Nephron progenitor cell (in vitro differentiated cells): ENCODE measurements at regions not wholly inside any gene's neighbourhood (a gene's known extent, or its start where the extent isn't known, plus 50 kb on each side); places are given as distances from the start of the nearest gene placed in this dataset.

Source experiments
- DNase-seq: peaks from one replicate; pipeline ENCODE4 v3.0.0; 2021
- H3K27ac Mint-ChIP-seq: 2 replicates; pipeline ENCODE4 v1.8.0; 2021; ENCODE audit warnings: mild to moderate bottlenecking, moderate library complexity, mixed read lengths
- H3K27me3 Mint-ChIP-seq: 2 replicates; pipeline ENCODE4 v1.8.0; 2021; ENCODE audit warnings: mild to moderate bottlenecking, low read depth, mixed read lengths; ENCODE audit not compliant: poor library complexity
- H3K36me3 Mint-ChIP-seq: 2 replicates; pipeline ENCODE4 v1.8.0; 2021; ENCODE audit warnings: low read depth, mixed read lengths
- H3K4me1 Mint-ChIP-seq: 2 replicates; pipeline ENCODE4 v1.8.0; 2021; ENCODE audit warnings: mixed read lengths
- H3K4me3 Mint-ChIP-seq: 2 replicates; pipeline ENCODE4 v1.8.0; 2021; ENCODE audit warnings: mild to moderate bottlenecking, moderate library complexity, mixed read lengths
- H3K9me3 Mint-ChIP-seq: 2 replicates; pipeline ENCODE4 v1.8.0; 2021; ENCODE audit warnings: mild to moderate bottlenecking, moderate library complexity, mixed read lengths
- TF ChIP-seq, protein P1 (sequence below): fragments of 200-600 bp; sonication (generic); IDR thresholded peaks from 2 replicates; pipeline ENCODE4 v1.5.0; 2021; ENCODE audit warnings: antibody characterized with exemption

DNA sequence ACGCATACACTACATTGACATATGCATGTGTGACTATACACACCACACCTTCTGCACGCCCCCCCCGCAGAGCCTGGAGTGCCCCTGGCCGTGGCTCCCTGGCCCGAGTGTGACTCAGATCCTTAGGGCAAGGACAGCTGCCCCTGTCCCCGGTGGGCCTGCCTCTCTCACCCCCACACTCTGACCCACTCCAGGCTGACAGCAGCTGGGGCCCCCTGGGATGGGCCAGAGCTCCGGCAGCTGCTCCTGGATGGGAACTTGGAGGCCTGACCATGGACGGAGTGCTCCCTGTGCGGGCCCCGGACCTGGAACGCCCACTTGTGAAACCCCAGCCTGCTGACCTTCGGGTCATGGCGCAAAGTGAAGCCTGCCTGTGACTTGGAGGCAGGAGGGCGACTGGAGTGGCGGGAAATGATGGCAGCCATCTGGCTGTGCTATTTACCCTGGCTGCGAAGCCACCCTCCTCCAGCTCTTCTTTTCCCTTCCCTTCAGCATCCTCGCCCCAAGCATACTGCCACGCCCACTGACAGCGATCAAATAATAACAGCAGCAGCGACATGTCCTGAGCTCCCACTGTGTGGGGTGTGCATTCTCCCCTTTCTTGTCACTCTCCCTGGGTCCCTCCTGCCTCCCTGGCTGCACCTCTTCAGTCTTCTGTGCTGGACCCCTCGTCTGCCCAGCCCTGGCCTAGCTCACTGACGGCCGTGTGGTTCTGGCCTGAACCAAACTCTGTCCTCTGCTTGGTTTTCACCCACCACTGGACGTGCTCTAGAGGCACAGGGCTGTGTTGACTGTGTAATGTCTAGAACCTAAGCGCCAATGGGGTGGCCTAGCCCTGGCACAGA is 90.7 kb upstream of the MEF2A start:
- no peak for DNase-seq
- Mint-ChIP-seq H3K9me3 (no peaks in the 10 kb centered on the region), H3K4me3 (no peak overlapping the region), H3K4me1 (peaks cover 34% of the 10 kb centered on the region), H3K27me3 (peaks cover 3% of the 10 kb centered on the region), H3K36me3 (no peaks in the 10 kb centered on the region), H3K27ac (peak overlapping the region; percentile 64)
- TF ChIP-seq, protein P1, sequence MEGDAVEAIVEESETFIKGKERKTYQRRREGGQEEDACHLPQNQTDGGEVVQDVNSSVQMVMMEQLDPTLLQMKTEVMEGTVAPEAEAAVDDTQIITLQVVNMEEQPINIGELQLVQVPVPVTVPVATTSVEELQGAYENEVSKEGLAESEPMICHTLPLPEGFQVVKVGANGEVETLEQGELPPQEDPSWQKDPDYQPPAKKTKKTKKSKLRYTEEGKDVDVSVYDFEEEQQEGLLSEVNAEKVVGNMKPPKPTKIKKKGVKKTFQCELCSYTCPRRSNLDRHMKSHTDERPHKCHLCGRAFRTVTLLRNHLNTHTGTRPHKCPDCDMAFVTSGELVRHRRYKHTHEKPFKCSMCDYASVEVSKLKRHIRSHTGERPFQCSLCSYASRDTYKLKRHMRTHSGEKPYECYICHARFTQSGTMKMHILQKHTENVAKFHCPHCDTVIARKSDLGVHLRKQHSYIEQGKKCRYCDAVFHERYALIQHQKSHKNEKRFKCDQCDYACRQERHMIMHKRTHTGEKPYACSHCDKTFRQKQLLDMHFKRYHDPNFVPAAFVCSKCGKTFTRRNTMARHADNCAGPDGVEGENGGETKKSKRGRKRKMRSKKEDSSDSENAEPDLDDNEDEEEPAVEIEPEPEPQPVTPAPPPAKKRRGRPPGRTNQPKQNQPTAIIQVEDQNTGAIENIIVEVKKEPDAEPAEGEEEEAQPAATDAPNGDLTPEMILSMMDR: no peak

DNA sequence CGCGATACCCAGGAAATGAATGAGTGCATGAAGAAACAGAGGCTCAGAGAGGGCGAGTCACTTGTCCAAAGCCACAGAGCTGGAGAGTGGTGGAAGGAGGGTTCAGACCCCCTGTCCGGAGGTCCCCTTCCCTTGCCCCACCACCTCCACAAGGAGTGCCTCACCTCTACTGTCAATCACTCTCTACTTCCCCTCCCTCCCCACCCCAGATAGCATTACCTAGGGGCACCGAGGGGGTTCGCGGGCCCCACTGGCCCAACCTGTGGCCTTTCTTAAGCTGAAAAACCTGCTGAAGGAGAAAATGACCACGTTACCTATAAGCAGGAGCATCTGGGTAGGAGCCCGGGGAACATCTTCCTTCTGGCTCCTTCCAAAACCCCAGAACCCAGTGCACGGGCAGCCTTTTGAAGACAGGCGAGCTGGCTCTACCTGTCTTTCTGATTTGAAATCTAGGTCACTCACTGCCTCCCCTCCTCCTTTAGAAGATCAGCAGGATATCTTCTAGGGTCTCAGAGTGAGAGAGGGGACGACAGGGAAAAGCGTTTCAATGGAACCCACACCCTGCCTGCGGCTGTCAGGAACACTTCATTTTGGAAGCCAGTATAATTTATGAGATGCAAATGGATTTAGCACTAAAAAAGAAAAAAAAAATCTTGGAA is 89.9 kb upstream of the MEF2A start:
- Mint-ChIP-seq H3K4me1 (peaks cover 34% of the 10 kb centered on the region), H3K9me3 (no peaks in the 10 kb centered on the region), H3K27ac (no peak overlapping the region), H3K4me3 (no peak overlapping the region), H3K27me3 (peaks cover 3% of the 10 kb centered on the region), H3K36me3 (no peaks in the 10 kb centered on the region)
- DNase-seq: no peak
- TF ChIP-seq, protein P1: no peak

DNA sequence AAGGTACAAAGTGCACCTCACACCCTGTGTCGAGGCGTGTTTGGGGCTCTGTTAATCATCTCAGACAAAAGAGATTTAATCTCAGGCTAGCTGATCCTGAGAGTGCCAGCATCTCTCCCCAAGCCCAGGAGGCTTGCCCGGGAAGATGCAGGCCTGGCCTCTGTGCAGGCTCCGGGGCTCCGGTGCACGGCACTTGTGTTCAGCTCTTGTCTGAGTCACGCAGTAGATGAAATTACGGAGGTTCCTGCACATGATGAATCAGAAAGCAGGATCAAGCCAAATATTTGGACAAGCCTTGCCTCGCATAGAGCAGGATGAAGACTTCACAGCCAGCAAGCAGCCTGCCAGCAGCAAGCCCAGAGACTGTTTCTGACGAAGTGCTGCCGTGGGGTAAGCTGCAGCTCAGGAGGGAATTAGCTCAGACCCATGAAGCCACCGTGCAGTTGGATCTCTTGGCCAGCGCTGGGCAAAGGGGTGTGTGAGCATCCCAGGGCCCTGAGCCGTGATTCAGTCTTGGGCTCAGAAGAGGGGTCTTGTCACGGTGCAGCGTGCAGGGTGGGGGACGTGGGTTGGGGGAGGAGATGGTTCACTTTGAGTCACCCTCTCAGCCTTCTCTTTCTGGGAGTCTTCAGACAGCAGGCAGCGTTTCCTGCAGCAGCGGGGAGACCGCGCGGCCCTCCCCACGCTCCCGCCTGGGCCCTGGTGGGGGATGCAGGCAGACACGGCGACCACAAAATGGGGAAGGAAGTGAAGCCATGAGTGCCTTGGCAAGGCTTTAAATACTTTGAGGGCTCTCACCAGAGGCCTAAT is 89.2 kb upstream of the MEF2A start:
- DNase-seq: no peak
- Mint-ChIP-seq H3K36me3 (no peaks in the 10 kb centered on the region), H3K4me3 (no peak overlapping the region), H3K27me3 (peaks cover 3% of the 10 kb centered on the region), H3K27ac (no peak overlapping the region), H3K9me3 (no peaks in the 10 kb centered on the region), H3K4me1 (peaks cover 34% of the 10 kb centered on the region)
- TF ChIP-seq, protein P1: no peak

DNA sequence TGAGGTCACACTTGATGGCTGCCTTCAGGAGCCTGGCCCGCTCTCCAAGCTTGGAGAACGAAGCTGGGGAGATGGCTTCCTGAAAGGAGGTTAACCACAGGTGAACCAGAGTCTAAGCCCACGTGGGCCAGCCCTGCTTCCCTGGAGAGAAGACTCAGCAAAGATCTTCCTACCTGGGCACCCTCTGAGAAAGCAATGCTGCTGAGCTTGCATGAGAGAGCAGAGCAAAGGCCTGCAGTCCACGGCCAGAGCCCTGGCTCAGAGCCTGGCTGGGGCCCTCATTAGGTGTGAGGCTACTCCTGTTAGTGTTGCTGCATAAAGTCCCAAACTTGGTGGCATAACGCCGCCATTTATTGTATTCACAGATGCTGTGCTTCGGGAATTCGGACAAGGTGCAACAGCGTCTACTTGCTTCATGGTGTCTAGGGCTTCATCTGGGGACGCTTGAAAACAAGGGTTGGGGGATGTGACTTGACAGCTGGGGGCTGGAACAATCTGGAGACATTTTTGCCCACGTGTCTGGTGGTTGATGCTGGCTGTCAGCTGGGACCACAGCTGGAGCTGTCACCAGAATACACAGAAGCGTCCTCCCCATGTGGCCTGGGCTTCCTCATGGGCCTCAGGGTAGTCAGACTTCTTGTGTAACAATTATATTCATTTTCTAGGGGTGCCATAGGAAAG is 87.9 kb upstream of the MEF2A start:
- no peak overlapping the region for H3K4me3 Mint-ChIP-seq
- peaks cover 3% of the 10 kb centered on the region for H3K27me3 Mint-ChIP-seq
- H3K4me1 Mint-ChIP-seq: peaks cover 34% of the 10 kb centered on the region
- no peaks in the 10 kb centered on the region for H3K36me3 Mint-ChIP-seq
- H3K9me3 Mint-ChIP-seq: peaks cover 12% of the 10 kb centered on the region
- H3K27ac Mint-ChIP-seq: no peak overlapping the region
- DNase-seq: no peak
- TF ChIP-seq, protein P1: no peak

DNA sequence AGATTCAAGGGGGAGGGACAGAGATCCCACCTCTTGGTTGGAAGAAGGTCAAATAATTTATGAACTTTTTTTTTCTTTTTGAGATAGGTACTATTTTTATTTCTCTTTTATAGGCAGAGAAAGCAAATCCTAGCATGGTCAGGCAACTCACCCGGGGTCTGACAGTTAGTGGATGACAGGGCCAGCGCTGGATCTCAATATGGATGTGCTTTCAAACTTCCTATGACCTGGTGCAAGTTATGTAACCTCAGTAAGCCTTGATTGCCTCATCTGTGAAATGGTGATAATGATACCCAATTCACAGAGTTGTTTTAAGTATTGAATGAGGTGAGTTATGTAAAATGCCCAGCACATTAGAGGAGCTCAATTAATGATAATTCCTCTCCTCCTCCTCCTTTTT is 86.8 kb upstream of the MEF2A start:
- Mint-ChIP-seq H3K36me3 (no peaks in the 10 kb centered on the region), H3K27me3 (peaks cover 6% of the 10 kb centered on the region), H3K4me1 (peaks cover 25% of the 10 kb centered on the region), H3K27ac (no peak overlapping the region), H3K9me3 (peaks cover 13% of the 10 kb centered on the region), H3K4me3 (no peak overlapping the region)
- TF ChIP-seq, protein P1: no peak
- no peak for DNase-seq
